ENCODE measurements at regions not wholly inside any gene's neighbourhood (a gene's known extent, or its start where the extent isn't known, plus 50 kb on each side); places are given as distances from the start of the nearest gene placed in this dataset.
"Not testable (repeated sequence)": the region's sequence is repeated elsewhere in the genome, so short reads cannot be mapped to it uniquely, and the experiment has no call there.

DNA sequence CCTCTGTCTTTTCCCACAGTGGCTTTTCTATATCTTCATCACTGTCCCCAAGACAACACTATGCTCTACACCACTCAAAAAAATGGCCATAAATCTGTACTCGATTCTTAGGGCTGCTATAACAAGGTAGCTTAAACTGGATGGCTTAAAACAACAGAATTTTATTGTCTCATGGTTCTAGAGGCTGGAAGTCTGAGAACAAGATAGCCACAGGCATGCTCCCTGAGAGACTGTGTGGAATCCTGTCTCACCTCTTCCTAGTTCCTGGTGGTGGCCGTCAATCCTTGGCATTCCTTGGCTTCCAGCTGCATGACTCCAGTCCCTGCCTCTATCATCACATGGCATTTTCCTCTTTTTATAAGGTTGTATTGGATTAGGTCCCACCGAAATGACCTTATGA, 70.7 kb upstream of the DCLK2 start:
- DNase-seq, result no peak
- no peak for ATAC-seq
- intact Hi-C loops (cut with DNase I), result loop anchor here in 1 of 4 donors (10.0 kb wide), 1 partner anchor 237 kb away; no protein-coding TSS in a partner anchor
- H3K9me3 ChIP-seq (ENCODE audit: control insufficient read depth, low read length), result no peaks in the 10 kb centered on the region
- no peaks in the 10 kb centered on the region for H3K27me3 ChIP-seq (ENCODE audit: control insufficient read depth, insufficient read depth)
- no peak overlapping the region for H3K4me3 ChIP-seq (ENCODE audit: low read length)
- peaks cover 3% of the 10 kb centered on the region for H3K4me1 ChIP-seq (ENCODE audit: control insufficient read depth, insufficient read depth, low read length)
- H3K27ac ChIP-seq (ENCODE audit: low read length), result no peak overlapping the region
- WGBS, result 81% methylated on average over 3 of the region's 3 CpGs

DNA sequence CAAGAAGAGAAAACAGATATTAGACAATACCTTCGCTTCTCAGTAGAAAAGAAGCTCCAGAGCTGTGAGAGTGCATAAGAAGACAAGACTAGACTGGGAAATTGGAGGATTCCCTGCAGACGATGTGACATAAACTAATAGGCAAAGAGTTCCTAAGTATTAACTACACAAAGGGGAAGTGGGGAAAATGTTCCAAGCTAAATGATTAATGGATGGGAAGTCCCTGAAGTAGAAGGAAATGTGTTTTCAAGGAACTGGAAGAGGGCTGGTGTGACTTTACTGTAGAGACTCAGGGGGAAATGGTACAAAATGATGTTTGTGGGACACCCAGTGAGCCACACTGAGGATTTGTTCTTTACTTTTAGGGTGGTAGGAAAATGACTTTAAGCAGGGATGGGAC, 69.7 kb upstream of the DCLK2 start:
- 75% methylated on average over 2 of the region's 2 CpGs for WGBS
- Histone ChIP-seq H3K9me3 (ENCODE audit: control insufficient read depth, low read length) (no peaks in the 10 kb centered on the region), H3K27ac (ENCODE audit: low read length) (no peak overlapping the region), H3K27me3 (ENCODE audit: control insufficient read depth, insufficient read depth) (no peaks in the 10 kb centered on the region), H3K4me1 (ENCODE audit: control insufficient read depth, insufficient read depth, low read length) (peaks cover 3% of the 10 kb centered on the region), H3K4me3 (ENCODE audit: low read length) (no peak overlapping the region)
- intact Hi-C loops (cut with DNase I), result loop anchor here in 2 of 4 donors (2.0 to 10.0 kb wide), 2 partner anchors 202 to 236 kb away; no protein-coding TSS in a partner anchor
- DNase-seq (no peak), ATAC-seq (no peak)

DNA sequence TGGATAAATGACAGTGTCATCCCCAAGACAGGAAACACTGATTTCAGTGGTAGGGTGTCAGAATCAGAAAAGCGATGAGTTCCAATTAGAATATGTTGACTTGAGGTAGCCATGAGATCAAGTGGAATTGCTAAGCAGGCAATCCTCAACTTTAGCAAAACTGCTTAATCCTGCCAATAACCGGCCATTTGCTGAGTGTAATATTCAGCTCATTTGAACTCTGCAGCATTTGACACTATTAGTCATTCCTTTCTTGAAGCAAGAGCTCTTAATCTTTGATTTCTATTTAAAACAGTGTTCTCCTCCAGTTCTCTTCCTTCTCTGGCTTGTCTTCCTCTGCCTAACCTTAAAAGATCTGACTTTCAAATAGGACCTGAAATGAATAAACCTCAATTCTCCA, 68.7 kb upstream of the DCLK2 start:
- no peak for DNase-seq
- WGBS, result 91% methylated on average over 2 of the region's 2 CpGs
- Histone ChIP-seq H3K27me3 (ENCODE audit: control insufficient read depth, insufficient read depth) (no peaks in the 10 kb centered on the region), H3K4me1 (ENCODE audit: control insufficient read depth, insufficient read depth, low read length) (peaks cover 3% of the 10 kb centered on the region), H3K27ac (ENCODE audit: low read length) (no peak overlapping the region), H3K9me3 (ENCODE audit: control insufficient read depth, low read length) (no peaks in the 10 kb centered on the region), H3K4me3 (ENCODE audit: low read length) (no peak overlapping the region)
- intact Hi-C loops (cut with DNase I), result loop anchor here in 2 of 4 donors (2.0 to 10.0 kb wide), 2 partner anchors 201 to 235 kb away; no protein-coding TSS in a partner anchor
- ATAC-seq, result no peak

DNA sequence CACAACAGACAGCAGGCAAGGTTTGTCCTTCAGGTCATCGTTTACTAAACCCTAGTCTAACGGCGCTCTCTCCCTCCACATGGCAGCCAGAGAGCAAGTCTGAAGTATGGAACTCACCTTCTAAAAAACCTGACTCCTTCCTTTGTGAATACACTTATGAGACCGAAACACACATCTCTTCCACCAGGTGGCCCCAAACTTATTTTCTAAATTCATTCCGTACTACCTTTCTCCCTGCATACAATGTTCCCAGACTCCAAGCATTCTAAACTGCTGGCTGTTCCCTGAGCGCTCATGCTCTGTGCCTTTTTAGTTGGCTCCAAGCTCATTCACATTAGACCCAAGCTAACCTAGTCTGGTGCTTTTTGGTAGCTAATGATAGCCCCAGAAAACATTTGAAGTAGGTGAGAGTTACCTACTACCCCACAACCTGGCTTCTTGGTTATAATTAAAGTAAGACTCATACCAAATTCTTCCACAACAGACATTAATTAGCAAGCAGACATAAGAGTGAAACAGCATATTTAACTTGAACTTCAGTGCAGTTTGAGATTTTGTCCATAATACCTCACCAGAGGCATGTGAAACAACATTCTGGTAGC, 67.6 kb upstream of the DCLK2 start:
- WGBS, result 27% methylated on average over 6 of the region's 6 CpGs
- Histone ChIP-seq H3K4me1 (ENCODE audit: control insufficient read depth, insufficient read depth, low read length) (peaks cover 2% of the 10 kb centered on the region), H3K27ac (ENCODE audit: low read length) (no peak overlapping the region), H3K9me3 (ENCODE audit: control insufficient read depth, low read length) (no peaks in the 10 kb centered on the region), H3K27me3 (ENCODE audit: control insufficient read depth, insufficient read depth) (no peaks in the 10 kb centered on the region), H3K4me3 (ENCODE audit: low read length) (no peak overlapping the region)
- DNase-seq, result peak in 1 of 3 donors; percentile 39
- ATAC-seq, result peak; percentile 76 to 83
- intact Hi-C loops (cut with DNase I), result loop anchor here in 3 of 4 donors (2.0 to 10.0 kb wide), 4 partner anchors 196 to 232 kb away; no protein-coding TSS in a partner anchor

DNA sequence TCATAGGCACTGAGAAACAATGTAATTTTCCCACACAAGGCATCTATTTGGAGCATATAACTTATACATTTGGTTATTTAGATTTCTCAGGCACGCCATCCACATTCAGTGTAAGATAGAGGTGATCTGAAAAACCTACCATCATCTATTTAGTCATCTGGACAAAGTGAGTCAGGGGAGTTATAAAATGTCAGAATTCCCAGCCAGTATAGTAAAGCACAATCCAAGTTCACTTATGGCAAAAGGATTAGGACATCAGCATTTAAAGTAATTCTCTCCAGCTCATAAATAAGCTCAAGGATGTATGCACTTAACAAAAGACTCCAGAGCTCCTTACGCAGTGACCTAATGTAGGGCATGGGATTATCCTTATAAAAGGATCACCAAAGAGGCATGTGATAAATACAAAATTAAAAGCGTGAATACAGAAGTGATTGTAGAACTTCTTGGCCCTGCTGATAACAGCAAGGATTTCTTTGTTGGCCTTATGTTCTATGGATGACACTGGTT, 65.3 kb upstream of the DCLK2 start:
- H3K9me3 ChIP-seq (ENCODE audit: control insufficient read depth, low read length), result no peaks in the 10 kb centered on the region
- H3K27ac ChIP-seq (ENCODE audit: low read length), result no peak overlapping the region
- no peak for DNase-seq
- 90% methylated on average over 3 of the region's 3 CpGs for WGBS
- intact Hi-C loops (cut with DNase I), result loop anchor here in 3 of 4 donors (5.0 to 10.0 kb wide), 3 partner anchors 199 to 229 kb away; no protein-coding TSS in a partner anchor
- no peaks in the 10 kb centered on the region for H3K27me3 ChIP-seq (ENCODE audit: control insufficient read depth, insufficient read depth)
- H3K4me3 ChIP-seq (ENCODE audit: low read length), result no peak overlapping the region
- H3K4me1 ChIP-seq (ENCODE audit: control insufficient read depth, insufficient read depth, low read length), result no peaks in the 10 kb centered on the region
- no peak for ATAC-seq

DNA sequence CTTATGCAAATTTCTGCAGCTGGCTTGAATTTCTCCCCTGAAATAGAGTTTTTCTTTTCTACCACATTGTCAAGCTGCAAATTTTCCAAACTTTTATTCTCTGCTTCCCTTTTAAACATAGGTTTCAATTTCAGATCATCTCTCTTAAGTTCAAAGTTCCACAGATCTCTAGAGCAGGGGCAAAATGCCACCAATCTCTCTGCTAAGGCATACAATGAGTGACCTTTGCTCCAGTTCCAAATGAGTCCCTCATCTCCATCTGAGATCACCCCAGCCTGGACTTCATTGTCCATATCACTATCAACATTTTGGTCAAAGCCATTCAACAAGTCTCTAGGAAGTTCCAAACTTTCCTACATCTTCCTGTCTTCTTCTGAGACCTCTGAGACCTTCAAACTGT, 62.3 kb upstream of the DCLK2 start:
- ATAC-seq, result not testable (repeated sequence)

DNA sequence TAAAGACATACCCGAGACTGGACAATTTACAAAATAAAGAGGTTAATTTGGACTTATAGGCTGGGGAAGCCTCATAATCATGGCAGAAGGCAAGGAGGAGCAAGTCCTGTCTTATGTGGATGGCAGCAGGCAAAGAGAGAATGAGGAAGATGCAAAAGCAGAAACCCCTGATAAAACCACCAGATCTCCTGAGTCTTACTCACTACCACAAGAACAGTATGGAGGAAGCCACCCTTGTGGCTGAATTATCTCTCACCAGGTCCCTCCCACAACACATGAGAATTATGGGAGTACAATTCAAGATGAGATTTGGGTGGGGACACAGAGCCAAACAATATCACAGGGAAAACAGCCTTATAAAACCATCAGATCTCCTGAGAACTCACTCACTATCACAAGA, 61.6 kb upstream of the DCLK2 start:
- not testable (repeated sequence) for DNase-seq; H3K27ac ChIP-seq (ENCODE audit: low read length); ATAC-seq; H3K4me3 ChIP-seq (ENCODE audit: low read length); H3K9me3 ChIP-seq (ENCODE audit: control insufficient read depth, low read length); H3K27me3 ChIP-seq (ENCODE audit: control insufficient read depth, insufficient read depth); H3K4me1 ChIP-seq (ENCODE audit: control insufficient read depth, insufficient read depth, low read length)
- intact Hi-C loops (cut with DNase I), result loop anchor here in 1 of 4 donors (10.0 kb wide), 1 partner anchor 198 kb away; no protein-coding TSS in a partner anchor
- 76% methylated on average over 1 of the region's 1 CpG for WGBS

More for the DNA sequence above, 62.3 kb upstream of the DCLK2 start:
- H3K9me3 ChIP-seq (ENCODE audit: control insufficient read depth, low read length); H3K4me1 ChIP-seq (ENCODE audit: control insufficient read depth, insufficient read depth, low read length); DNase-seq; H3K4me3 ChIP-seq (ENCODE audit: low read length); H3K27me3 ChIP-seq (ENCODE audit: control insufficient read depth, insufficient read depth); H3K27ac ChIP-seq (ENCODE audit: low read length): not testable (repeated sequence)
- intact Hi-C loops (cut with DNase I), result loop anchor here in 1 of 4 donors (10.0 kb wide), 1 partner anchor 199 kb away; no protein-coding TSS in a partner anchor

DNA sequence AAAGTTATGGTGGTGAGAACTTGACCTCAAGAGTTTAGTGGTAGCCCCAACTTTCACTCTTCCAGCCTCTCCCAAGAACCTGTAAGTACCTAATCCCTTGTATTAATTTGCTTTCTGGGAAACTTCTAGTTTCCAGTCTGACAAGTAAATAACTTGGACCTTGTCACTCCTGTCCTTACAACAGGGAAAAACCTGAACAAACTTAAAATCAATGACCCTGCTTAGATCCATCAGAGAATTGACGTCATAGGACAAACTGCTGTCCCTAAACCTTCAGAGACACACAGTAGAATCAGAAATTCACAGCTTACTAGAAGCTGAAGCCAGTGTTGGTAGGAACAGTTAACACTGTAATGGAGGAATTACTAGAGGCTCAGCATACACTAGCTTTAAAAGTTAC, 60.0 kb upstream of the DCLK2 start:
- H3K27ac ChIP-seq (ENCODE audit: low read length), result no peak overlapping the region
- no peak for ATAC-seq
- H3K4me1 ChIP-seq (ENCODE audit: control insufficient read depth, insufficient read depth, low read length), result no peaks in the 10 kb centered on the region
- 90% methylated on average over 1 of the region's 1 CpG for WGBS
- no peaks in the 10 kb centered on the region for H3K9me3 ChIP-seq (ENCODE audit: control insufficient read depth, low read length)
- intact Hi-C loops (cut with DNase I), result loop anchor here in 1 of 4 donors (10.0 kb wide), 1 partner anchor 197 kb away; no protein-coding TSS in a partner anchor
- H3K27me3 ChIP-seq (ENCODE audit: control insufficient read depth, insufficient read depth), result no peaks in the 10 kb centered on the region
- DNase-seq, result no peak
- no peak overlapping the region for H3K4me3 ChIP-seq (ENCODE audit: low read length)

DNA sequence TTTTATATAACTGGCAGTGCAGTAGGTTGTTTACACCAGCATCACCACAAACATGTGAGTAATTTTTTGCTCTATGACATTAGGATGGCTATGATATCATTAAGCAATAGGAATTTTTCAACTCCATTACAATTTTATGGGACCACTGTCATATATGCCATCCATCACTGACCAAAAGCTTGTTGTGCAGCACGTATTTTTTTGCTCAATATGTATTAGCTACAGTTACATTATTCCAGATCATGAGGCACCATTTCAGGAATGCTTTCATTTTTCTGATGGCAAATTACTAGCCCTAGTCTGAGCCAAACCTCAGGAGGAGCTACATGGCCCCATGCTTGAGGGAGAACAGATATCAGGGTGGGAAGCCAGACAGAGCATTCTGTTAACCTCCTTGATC, 56.8 kb upstream of the DCLK2 start:
- 88% methylated on average over 1 of the region's 1 CpG for WGBS
- Histone ChIP-seq H3K4me1 (ENCODE audit: control insufficient read depth, insufficient read depth, low read length) (no peaks in the 10 kb centered on the region), H3K27me3 (ENCODE audit: control insufficient read depth, insufficient read depth) (no peaks in the 10 kb centered on the region), H3K27ac (ENCODE audit: low read length) (no peak overlapping the region), H3K4me3 (ENCODE audit: low read length) (no peak overlapping the region), H3K9me3 (ENCODE audit: control insufficient read depth, low read length) (no peaks in the 10 kb centered on the region)
- DNase-seq (no peak), ATAC-seq (no peak)
- intact Hi-C loops (cut with DNase I), result no loop called here

DNA sequence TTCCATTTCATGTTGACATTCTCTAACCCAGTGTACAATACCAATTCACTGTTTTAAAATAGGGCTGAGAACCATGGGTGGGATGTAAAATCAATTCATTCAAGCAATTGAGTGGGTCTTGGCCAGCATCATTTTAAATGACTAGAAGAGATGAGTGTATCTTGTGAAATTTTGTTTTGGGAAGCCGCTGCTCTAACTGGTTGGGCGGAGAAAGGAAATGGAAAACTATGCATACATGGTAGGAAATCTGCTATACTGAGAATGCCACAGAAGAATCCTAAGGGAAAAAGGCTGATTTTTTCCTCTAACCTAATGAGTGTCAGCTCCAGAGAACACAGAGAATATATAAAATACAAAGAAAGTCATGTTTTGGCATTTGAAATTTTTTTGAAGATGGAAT, 54.8 kb upstream of the DCLK2 start:
- Histone ChIP-seq H3K4me3 (ENCODE audit: low read length) (no peak overlapping the region), H3K27ac (ENCODE audit: low read length) (no peak overlapping the region), H3K27me3 (ENCODE audit: control insufficient read depth, insufficient read depth) (no peaks in the 10 kb centered on the region), H3K9me3 (ENCODE audit: control insufficient read depth, low read length) (peaks cover 2% of the 10 kb centered on the region), H3K4me1 (ENCODE audit: control insufficient read depth, insufficient read depth, low read length) (no peaks in the 10 kb centered on the region)
- no peak for ATAC-seq
- no peak for DNase-seq
- intact Hi-C loops (cut with DNase I), result no loop called here
- WGBS, result 75% methylated on average over 2 of the region's 2 CpGs

DNA sequence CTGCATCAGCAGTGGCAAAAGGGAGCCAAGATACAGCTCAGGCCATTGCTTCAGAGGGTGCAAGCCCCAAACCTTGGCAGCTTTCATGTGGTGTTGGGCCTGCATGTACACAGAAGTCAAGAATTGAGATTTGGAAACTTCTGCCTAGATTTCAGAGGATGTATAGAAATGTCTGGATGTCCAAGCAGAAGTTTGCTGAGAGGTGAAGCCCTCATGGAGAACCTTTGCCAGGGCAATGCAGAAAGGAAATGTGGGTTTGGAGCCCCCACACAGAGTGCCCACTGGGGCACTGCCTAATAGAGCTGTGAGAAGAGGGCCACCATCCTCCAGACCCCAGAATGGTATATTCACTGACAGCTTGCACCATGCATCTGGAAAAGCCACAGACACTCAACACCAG, 51.3 kb upstream of the DCLK2 start:
- H3K9me3 ChIP-seq (ENCODE audit: control insufficient read depth, low read length); intact Hi-C loops (cut with DNase I); H3K4me1 ChIP-seq (ENCODE audit: control insufficient read depth, insufficient read depth, low read length); ATAC-seq; H3K4me3 ChIP-seq (ENCODE audit: low read length); DNase-seq; H3K27ac ChIP-seq (ENCODE audit: low read length); H3K27me3 ChIP-seq (ENCODE audit: control insufficient read depth, insufficient read depth): not testable (repeated sequence)

Data from right cardiac atrium (tissue), 5 donors.